ENCODE measurements at regions not wholly inside any gene's neighbourhood (a gene's known extent, or its start where the extent isn't known, plus 50 kb on each side); places are given as distances from the start of the nearest gene placed in this dataset.

DNA sequence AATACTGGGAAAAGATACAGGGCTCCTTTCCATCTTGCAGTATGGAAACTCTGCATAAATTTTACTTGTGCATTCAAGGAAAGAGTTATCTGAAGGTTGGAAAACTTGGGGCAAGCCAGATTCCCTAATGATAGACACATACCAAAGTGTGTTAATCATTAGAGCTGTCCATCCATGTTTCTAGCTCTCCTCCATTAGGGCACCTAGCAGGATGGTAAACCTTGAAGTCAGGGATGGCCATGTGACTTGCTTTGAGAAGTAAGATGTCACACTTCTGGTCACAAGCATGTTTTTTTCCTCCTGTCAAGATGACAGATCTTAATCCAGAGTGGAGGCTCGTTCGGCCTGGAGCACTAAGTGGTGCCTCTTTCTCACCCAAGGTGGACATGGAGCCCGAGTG lies 241.9 kb upstream of the RUNX1 start:
- ATAC-seq (no peak), DNase-seq (ENCODE audit: low read depth, low spot score) (no peak)

GRCh38 chr21:35288238-35288637 lies 239.1 kb upstream of the RUNX1 start:
- intact Hi-C loops (cut with micrococcal nuclease; ENCODE audit: unreplicated experiment) = no loop called here
- POLR2A ChIA-PET = interaction anchor here (0.6 kb wide), 1 partner anchor 35 kb away, joined by 3 read pairs; no protein-coding TSS in a partner anchor
- DNase-seq (ENCODE audit: low read depth, low spot score) = no peak
- no peak for ATAC-seq
- Histone ChIP-seq H3K4me3 (ENCODE audit: low read depth in 2 of 2, low read length in 2 of 2) (no peak overlapping the region), H3K27me3 (ENCODE audit: control insufficient read depth, insufficient read depth, low read length) (no peaks in the 10 kb centered on the region), H3K4me1 (ENCODE audit: control insufficient read depth, insufficient read depth, low read length) (no peaks in the 10 kb centered on the region), H3K9me3 (ENCODE audit: control insufficient read depth, insufficient read depth, low read depth, low read length) (peaks cover 3% of the 10 kb centered on the region; the same call in 1 of the 2 replicates), H3K36me3 (ENCODE audit: control insufficient read depth, insufficient read depth, low read length) (no peaks in the 10 kb centered on the region), H3K27ac (ENCODE audit: low read length) (no peak overlapping the region)
- TF ChIP-seq REST (IDR thresholded peaks at IDR 0.05; ENCODE audit: insufficient read depth in 1 of 2, low read depth in 2 of 2, low read length in 1 of 2) (no peak), POLR2AphosphoS5 (IDR thresholded peaks at IDR 0.05; ENCODE audit: low read depth, low read length) (no peak), SIN3A (IDR thresholded peaks at IDR 0.05; ENCODE audit: borderline replicate concordance, insufficient read depth, low read depth, low read length) (no peak), TCF7L2 (IDR thresholded peaks at IDR 0.05; ENCODE audit: low read depth, low read length) (no peak)
- TF ChIP-seq, protein P1, sequence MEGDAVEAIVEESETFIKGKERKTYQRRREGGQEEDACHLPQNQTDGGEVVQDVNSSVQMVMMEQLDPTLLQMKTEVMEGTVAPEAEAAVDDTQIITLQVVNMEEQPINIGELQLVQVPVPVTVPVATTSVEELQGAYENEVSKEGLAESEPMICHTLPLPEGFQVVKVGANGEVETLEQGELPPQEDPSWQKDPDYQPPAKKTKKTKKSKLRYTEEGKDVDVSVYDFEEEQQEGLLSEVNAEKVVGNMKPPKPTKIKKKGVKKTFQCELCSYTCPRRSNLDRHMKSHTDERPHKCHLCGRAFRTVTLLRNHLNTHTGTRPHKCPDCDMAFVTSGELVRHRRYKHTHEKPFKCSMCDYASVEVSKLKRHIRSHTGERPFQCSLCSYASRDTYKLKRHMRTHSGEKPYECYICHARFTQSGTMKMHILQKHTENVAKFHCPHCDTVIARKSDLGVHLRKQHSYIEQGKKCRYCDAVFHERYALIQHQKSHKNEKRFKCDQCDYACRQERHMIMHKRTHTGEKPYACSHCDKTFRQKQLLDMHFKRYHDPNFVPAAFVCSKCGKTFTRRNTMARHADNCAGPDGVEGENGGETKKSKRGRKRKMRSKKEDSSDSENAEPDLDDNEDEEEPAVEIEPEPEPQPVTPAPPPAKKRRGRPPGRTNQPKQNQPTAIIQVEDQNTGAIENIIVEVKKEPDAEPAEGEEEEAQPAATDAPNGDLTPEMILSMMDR (IDR thresholded peaks at IDR 0.05) = no peak
- BruUV-seq (replicated peaks) = no TSS peak
- in situ Hi-C loops (cut with HindIII; ENCODE audit: low pct_unique_long_range_greater_than_20kb, low sequenced_read_pairs) = no loop called here
- CTCF ChIA-PET = no interaction called here

More for the DNA sequence above, 241.9 kb upstream of the RUNX1 start:
- TF ChIP-seq POLR2AphosphoS5 (IDR thresholded peaks at IDR 0.05; ENCODE audit: low read depth, low read length) (no peak), SIN3A (IDR thresholded peaks at IDR 0.05; ENCODE audit: borderline replicate concordance, insufficient read depth, low read depth, low read length) (no peak), TCF7L2 (IDR thresholded peaks at IDR 0.05; ENCODE audit: low read depth, low read length) (no peak)
- TF ChIP-seq, protein P1 (IDR thresholded peaks at IDR 0.05) = no peak
- Histone ChIP-seq H3K9me3 (ENCODE audit: control insufficient read depth, insufficient read depth, low read depth, low read length) (peaks cover 3% of the 10 kb centered on the region; the same call in 1 of the 2 replicates), H3K27ac (ENCODE audit: low read length) (no peak overlapping the region), H3K4me1 (ENCODE audit: control insufficient read depth, insufficient read depth, low read length) (no peaks in the 10 kb centered on the region; the same call in 1 of the 2 replicates), H3K4me3 (ENCODE audit: low read depth in 2 of 2, low read length in 2 of 2) (no peak overlapping the region), H3K27me3 (ENCODE audit: control insufficient read depth, insufficient read depth, low read length) (no peaks in the 10 kb centered on the region), H3K36me3 (ENCODE audit: control insufficient read depth, insufficient read depth, low read length) (no peaks in the 10 kb centered on the region)
- POLR2A ChIA-PET = no interaction called here
- CTCF ChIA-PET = no interaction called here
- in situ Hi-C loops (cut with HindIII; ENCODE audit: low pct_unique_long_range_greater_than_20kb, low sequenced_read_pairs) (no loop called here), intact Hi-C loops (cut with micrococcal nuclease; ENCODE audit: unreplicated experiment) (no loop called here)
- BruUV-seq (replicated peaks) = no TSS peak
